DND-41 (cell line): ENCODE measurements at regions not wholly inside any gene's neighbourhood (a gene's known extent, or its start where the extent isn't known, plus 50 kb on each side); places are given as distances from the start of the nearest gene placed in this dataset.

Source experiments
- ATAC-seq: fragments of 200-7000 bp; cut with Tn5 transposase; 3 replicates; pipeline ENCODE4 v1.9.1; 2021; ENCODE audit warnings: low read depth; ENCODE audit not compliant: insufficient read depth
- DNase-seq: peaks from one replicate; pipeline ENCODE4 v3.0.0-alpha.2; 2020
- H2AFZ ChIP-seq: 2 replicates; pipeline ENCODE4 v1.6.0; 2012; ENCODE audit warnings: low read depth, low read length
- H3K27ac ChIP-seq: 2 replicates; pipeline ENCODE4 v1.5.1; 2012; ENCODE audit warnings: low read length, inconsistent platforms
- H3K27me3 ChIP-seq: fragments of 200-600 bp; sonication (generic); 2 replicates; pipeline ENCODE4 v1.6.0; 2012; ENCODE audit warnings: low read length, mild to moderate bottlenecking, inconsistent platforms; ENCODE audit not compliant: insufficient read depth, poor library complexity
- H3K36me3 ChIP-seq: 2 replicates; pipeline ENCODE4 v1.5.1; 2012; ENCODE audit warnings: low read length, inconsistent platforms; ENCODE audit not compliant: insufficient read depth
- H3K4me1 ChIP-seq: 2 replicates; pipeline ENCODE4 v1.5.1; 2012; ENCODE audit warnings: mild to moderate bottlenecking, low read length; ENCODE audit not compliant: insufficient read depth
- H3K4me2 ChIP-seq: 2 replicates; pipeline ENCODE4 v1.6.0; 2012; ENCODE audit warnings: mild to moderate bottlenecking, moderate library complexity, low read length, inconsistent platforms; ENCODE audit not compliant: insufficient read depth
- H3K4me3 ChIP-seq, 2 experiments: fragments of 200-600 bp in 1 of 2; shearing (Covaris generic) in 1 of 2; 2 replicates each; pipeline ENCODE4 v1.5.1; 2012 to 2016; ENCODE audit warnings: inconsistent platforms in 2 of 2, low read length in 2 of 2, mild to moderate bottlenecking in 2 of 2, low read depth in 1 of 2, moderate library complexity in 1 of 2
- H3K79me2 ChIP-seq: 2 replicates; pipeline ENCODE4 v1.6.0; 2012; ENCODE audit warnings: low read length, inconsistent platforms; ENCODE audit not compliant: insufficient read depth
- H3K9ac ChIP-seq: 2 replicates; pipeline ENCODE4 v1.6.0; 2012; ENCODE audit warnings: low read depth, mild to moderate bottlenecking, inconsistent platforms, low read length, moderate library complexity
- H3K9me3 ChIP-seq: 2 replicates; pipeline ENCODE4 v1.5.1; 2012; ENCODE audit warnings: low read length, moderate library complexity, mild to moderate bottlenecking, inconsistent platforms; ENCODE audit not compliant: insufficient read depth, severe bottlenecking
- H4K20me1 ChIP-seq: 2 replicates; pipeline ENCODE4 v1.6.0; 2012; ENCODE audit warnings: low read length; ENCODE audit not compliant: insufficient read depth
- CTCF ChIP-seq: IDR thresholded peaks from 2 replicates; pipeline ENCODE4 v1.5.1; 2012; ENCODE audit warnings: borderline replicate concordance, low read length, moderate library complexity, mild to moderate bottlenecking; ENCODE audit not compliant: poor library complexity, severe bottlenecking; ENCODE audit errors: extremely low read depth
- EZH2 ChIP-seq: IDR thresholded peaks from 3 replicates; pipeline ENCODE4 v1.6.1; 2012; ENCODE audit warnings: borderline replicate concordance, low read depth, mild to moderate bottlenecking, moderate library complexity, low read length, inconsistent platforms; ENCODE audit not compliant: severe bottlenecking

DNA sequence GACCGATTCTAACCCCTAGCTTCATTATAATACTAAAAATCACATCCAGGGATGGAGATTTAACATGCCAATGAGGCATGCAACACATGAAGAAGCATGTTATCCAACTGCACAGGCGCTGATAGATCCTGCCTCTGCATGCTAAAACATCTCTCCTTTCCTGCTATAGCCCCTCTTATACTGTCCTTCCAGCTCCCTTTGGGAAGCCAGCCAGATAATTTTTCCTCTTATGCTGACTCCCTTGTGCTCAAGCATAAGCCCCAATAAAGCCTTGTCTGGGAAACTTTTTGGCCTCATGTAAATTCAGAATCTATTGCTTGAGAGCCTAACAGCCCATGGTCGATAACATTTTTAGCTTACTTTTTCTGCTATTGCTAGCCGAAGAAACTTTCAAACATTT is 404.3 kb downstream of the EPM2A start:
- Histone ChIP-seq H2AFZ (no peak overlapping the region), H3K79me2 (no peaks in the 10 kb centered on the region), H3K36me3 (no peaks in the 10 kb centered on the region), H3K9me3 (no peaks in the 10 kb centered on the region), H3K27ac (no peak overlapping the region), H3K4me2 (no peak overlapping the region), H3K27me3 (peaks cover 17% of the 10 kb centered on the region), H3K9ac (no peak overlapping the region), H3K4me3 (no peak overlapping the region), H4K20me1 (no peaks in the 10 kb centered on the region), H3K4me1 (no peaks in the 10 kb centered on the region)
- ATAC-seq (no peak), DNase-seq (no peak)
- TF ChIP-seq EZH2, result no peak
- TF ChIP-seq CTCF, result no peak

- H3K4me1 ChIP-seq, result no peaks in the 10 kb centered on the region
- no peak overlapping the region for H3K27ac ChIP-seq
- H3K36me3 ChIP-seq, result no peaks in the 10 kb centered on the region
- no peak for TF ChIP-seq CTCF
- no peak for DNase-seq
- no peaks in the 10 kb centered on the region for H3K79me2 ChIP-seq
- no peak for ATAC-seq
- no peak overlapping the region for H3K4me3 ChIP-seq
- H3K9me3 ChIP-seq, result no peaks in the 10 kb centered on the region
- H3K27me3 ChIP-seq, result peaks cover 17% of the 10 kb centered on the region
- H3K9ac ChIP-seq, result no peak overlapping the region
- no peak overlapping the region for H2AFZ ChIP-seq
- no peak overlapping the region for H3K4me2 ChIP-seq
- H4K20me1 ChIP-seq, result no peaks in the 10 kb centered on the region
Observed at GRCh38 chr6:145332011-145332410, 403.3 kb downstream of the EPM2A start.

DNA sequence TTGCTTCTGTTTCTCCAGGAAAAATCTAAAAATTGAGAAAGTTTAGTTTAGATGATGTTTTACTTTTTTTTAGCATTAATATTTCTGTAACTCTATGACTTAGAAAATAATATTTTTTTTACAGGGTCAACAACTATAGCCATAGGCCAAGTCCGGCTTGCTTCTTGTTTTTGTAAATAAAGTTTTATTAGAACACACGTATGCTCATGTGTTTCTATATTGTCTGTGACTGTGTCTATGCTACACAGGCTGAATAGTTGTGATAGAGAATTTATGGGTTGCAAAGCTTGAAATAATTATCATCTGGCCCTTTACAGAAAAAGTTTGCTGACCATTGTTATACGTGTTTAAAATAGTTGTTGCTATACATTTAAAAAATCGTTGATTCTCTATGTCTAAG is 399.2 kb downstream of the EPM2A start:
- ATAC-seq, result no peak
- Histone ChIP-seq H3K9me3 (no peaks in the 10 kb centered on the region), H3K27ac (no peak overlapping the region), H3K79me2 (no peaks in the 10 kb centered on the region), H3K36me3 (no peaks in the 10 kb centered on the region), H2AFZ (no peak overlapping the region), H3K27me3 (peaks cover 17% of the 10 kb centered on the region), H3K4me1 (no peaks in the 10 kb centered on the region), H3K9ac (no peak overlapping the region), H3K4me2 (no peak overlapping the region), H4K20me1 (no peaks in the 10 kb centered on the region), H3K4me3 (no peak overlapping the region)
- DNase-seq, result no peak
- TF ChIP-seq EZH2 (no peak), CTCF (no peak)

DNA sequence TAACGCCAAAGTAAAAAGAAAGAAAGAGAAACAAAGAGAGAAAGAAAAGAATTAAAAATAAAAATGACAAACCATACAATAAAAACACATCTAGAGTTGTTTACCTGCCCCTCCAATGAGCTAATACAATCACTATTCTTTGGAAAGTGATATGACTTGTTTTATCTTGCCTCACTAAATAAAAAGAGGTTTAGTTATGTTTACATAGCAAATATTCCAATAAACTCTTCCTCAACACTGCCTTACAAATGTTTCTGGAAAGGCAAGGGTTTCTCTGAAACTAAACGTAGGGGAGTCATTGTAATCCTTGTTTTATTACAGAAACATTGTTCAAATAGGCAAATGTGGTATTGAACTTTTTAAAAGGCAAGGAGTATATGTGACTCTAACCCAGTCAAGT is 396.2 kb downstream of the EPM2A start:
- no peak for TF ChIP-seq CTCF
- no peak for TF ChIP-seq EZH2
- peaks cover 4% of the 10 kb centered on the region for H3K27me3 ChIP-seq
- no peak overlapping the region for H3K9ac ChIP-seq
- H3K9me3 ChIP-seq, result no peaks in the 10 kb centered on the region
- no peaks in the 10 kb centered on the region for H4K20me1 ChIP-seq
- DNase-seq (no peak), ATAC-seq (no peak)
- no peak overlapping the region for H3K4me2 ChIP-seq
- H3K4me3 ChIP-seq, result no peak overlapping the region
- H3K79me2 ChIP-seq, result no peaks in the 10 kb centered on the region
- H2AFZ ChIP-seq, result no peak overlapping the region
- no peak overlapping the region for H3K27ac ChIP-seq
- no peaks in the 10 kb centered on the region for H3K4me1 ChIP-seq
- H3K36me3 ChIP-seq, result no peaks in the 10 kb centered on the region
